ENCODE measurements at regions not wholly inside any gene's neighbourhood (a gene's known extent, or its start where the extent isn't known, plus 50 kb on each side); places are given as distances from the start of the nearest gene placed in this dataset.

DNA sequence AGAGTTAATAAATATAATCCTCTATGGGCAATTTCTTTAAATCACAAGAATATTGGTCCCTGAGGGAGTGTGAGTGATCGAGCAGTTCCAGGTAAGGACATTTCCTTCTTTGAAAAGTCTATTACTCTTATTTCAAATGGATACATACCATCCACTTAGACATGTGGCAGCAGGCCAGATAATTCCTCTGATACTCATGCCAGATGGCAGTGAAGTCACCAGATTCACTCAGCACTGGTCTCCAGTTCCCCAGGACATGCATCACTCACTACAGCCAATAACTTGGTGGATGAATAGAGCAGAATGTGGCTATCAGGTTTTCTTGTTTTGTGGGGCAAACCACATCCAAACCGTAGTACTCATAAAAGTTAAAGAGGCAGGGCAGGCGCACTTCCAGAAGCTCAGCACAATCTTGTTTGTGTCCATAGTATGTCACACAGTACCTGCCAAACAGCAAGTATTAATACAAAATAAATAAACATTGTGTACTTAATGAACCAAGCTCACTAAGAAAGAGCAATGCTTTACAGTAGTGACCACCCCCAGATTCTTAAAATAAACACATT lies 74.2 kb upstream of the CD53 start:
- H3K27me3 ChIP-seq (ENCODE audit: insufficient read depth, low read length): no peaks in the 10 kb centered on the region
- no peaks in the 10 kb centered on the region for H3K4me1 ChIP-seq (ENCODE audit: insufficient read depth, low read length, severe bottlenecking)
- no peak overlapping the region for H3K9ac ChIP-seq (ENCODE audit: low read length)
- TF ChIP-seq EZH2 (IDR thresholded peaks at IDR 0.05; ENCODE audit: borderline replicate concordance, low read length) (no peak), CTCF (IDR thresholded peaks at IDR 0.05; ENCODE audit: low read length) (no peak)
- H3F3A ChIP-seq (ENCODE audit: insufficient read depth, low read length): no peaks in the 10 kb centered on the region
- no peak overlapping the region for H3K4me3 ChIP-seq (ENCODE audit: low read depth, low read length, poor library complexity, severe bottlenecking)
- H3K27ac ChIP-seq (ENCODE audit: low read depth, low read length, poor library complexity, severe bottlenecking): no peak overlapping the region
- no peaks in the 10 kb centered on the region for H3K79me2 ChIP-seq (ENCODE audit: insufficient read depth, low read length)
- no peaks in the 10 kb centered on the region for H3K9me2 ChIP-seq (ENCODE audit: low read depth, low read length)
- H3K9me3 ChIP-seq (ENCODE audit: low read length): peaks cover 9% of the 10 kb centered on the region
- no peak overlapping the region for H2AFZ ChIP-seq (ENCODE audit: low read length)
- no peaks in the 10 kb centered on the region for H3K36me3 ChIP-seq (ENCODE audit: insufficient read depth, low read length)
- no peaks in the 10 kb centered on the region for H4K20me1 ChIP-seq (ENCODE audit: insufficient read depth, low read length)
- H3K4me2 ChIP-seq (ENCODE audit: low read length): no peak overlapping the region

- Histone ChIP-seq H3K9me2 (ENCODE audit: low read depth, low read length) (no peaks in the 10 kb centered on the region), H2AFZ (ENCODE audit: low read length) (no peak overlapping the region), H3K36me3 (ENCODE audit: insufficient read depth, low read length) (peaks cover 6% of the 10 kb centered on the region), H3K27me3 (ENCODE audit: insufficient read depth, low read length) (no peaks in the 10 kb centered on the region), H3K4me1 (ENCODE audit: insufficient read depth, low read length, severe bottlenecking) (peaks cover 34% of the 10 kb centered on the region), H3F3A (ENCODE audit: insufficient read depth, low read length) (no peaks in the 10 kb centered on the region), H3K79me2 (ENCODE audit: insufficient read depth, low read length) (no peaks in the 10 kb centered on the region), H3K9ac (ENCODE audit: low read length) (no peak overlapping the region), H3K9me3 (ENCODE audit: low read length) (peaks cover 13% of the 10 kb centered on the region), H4K20me1 (ENCODE audit: insufficient read depth, low read length) (no peaks in the 10 kb centered on the region), H3K4me2 (ENCODE audit: low read length) (no peak overlapping the region), H3K4me3 (ENCODE audit: low read depth, low read length, poor library complexity, severe bottlenecking) (no peak overlapping the region), H3K27ac (ENCODE audit: low read depth, low read length, poor library complexity, severe bottlenecking) (peak overlapping the region; percentile 97)
- TF ChIP-seq CTCF (IDR thresholded peaks at IDR 0.05; ENCODE audit: low read length): no peak
- no peak for TF ChIP-seq EZH2 (IDR thresholded peaks at IDR 0.05; ENCODE audit: borderline replicate concordance, low read length)
Observed at GRCh38 chr1:110788673-110789072, 84.3 kb upstream of the CD53 start.

DNA sequence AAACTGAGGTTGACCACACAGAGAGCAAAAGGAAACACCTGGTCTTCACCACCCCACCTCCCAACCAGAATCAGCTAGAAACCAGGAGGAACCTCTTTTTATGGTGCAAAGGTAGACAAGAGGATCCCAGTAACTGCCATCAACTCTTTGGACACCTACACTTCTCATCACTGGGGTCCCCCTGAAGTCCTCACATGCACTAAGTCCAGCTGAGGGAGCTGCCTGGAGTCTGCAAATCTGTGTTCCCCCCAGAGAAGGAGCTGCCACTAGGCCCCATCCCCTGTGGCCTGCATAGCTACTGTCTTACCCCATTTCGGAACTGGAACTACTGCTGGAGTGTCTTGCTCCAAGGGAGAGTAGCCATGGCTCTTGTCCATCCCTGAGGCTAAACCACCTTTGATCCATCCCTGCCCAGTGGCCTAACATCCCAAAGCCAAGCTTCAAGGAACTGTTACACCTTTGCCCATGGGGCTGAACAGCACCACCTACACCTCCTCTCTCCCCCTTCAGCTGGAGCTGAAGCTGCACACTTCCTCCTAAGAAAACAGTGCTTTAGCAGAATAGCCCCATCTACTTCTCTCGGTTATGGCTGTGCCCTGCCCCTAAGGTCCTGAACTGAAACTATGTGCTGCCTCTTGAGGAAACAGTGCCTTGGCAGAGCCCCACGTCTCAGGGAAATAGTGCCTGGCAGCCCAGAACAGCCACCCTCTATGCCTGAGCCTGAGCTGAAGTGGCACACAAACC lies 85.4 kb upstream of the CD53 start:
- H3F3A ChIP-seq (ENCODE audit: insufficient read depth, low read length): no peaks in the 10 kb centered on the region
- TF ChIP-seq CTCF (IDR thresholded peaks at IDR 0.05; ENCODE audit: low read length) (peak; percentile 31; the same call in 1 of the 2 replicates), EZH2 (IDR thresholded peaks at IDR 0.05; ENCODE audit: borderline replicate concordance, low read length) (no peak)
- peaks cover 9% of the 10 kb centered on the region; the same call in 1 of the 2 replicates for H3K9me3 ChIP-seq (ENCODE audit: low read length)
- H4K20me1 ChIP-seq (ENCODE audit: insufficient read depth, low read length): no peaks in the 10 kb centered on the region
- peaks cover 39% of the 10 kb centered on the region for H3K4me1 ChIP-seq (ENCODE audit: insufficient read depth, low read length, severe bottlenecking)
- H3K4me2 ChIP-seq (ENCODE audit: low read length): peak overlapping the region; percentile 61
- peak overlapping the region; percentile 97 for H3K27ac ChIP-seq (ENCODE audit: low read depth, low read length, poor library complexity, severe bottlenecking)
- H3K9ac ChIP-seq (ENCODE audit: low read length): peak overlapping the region; percentile 63
- no peaks in the 10 kb centered on the region for H3K9me2 ChIP-seq (ENCODE audit: low read depth, low read length)
- no peaks in the 10 kb centered on the region for H3K27me3 ChIP-seq (ENCODE audit: insufficient read depth, low read length)
- H3K79me2 ChIP-seq (ENCODE audit: insufficient read depth, low read length): no peaks in the 10 kb centered on the region
- peaks cover 6% of the 10 kb centered on the region for H3K36me3 ChIP-seq (ENCODE audit: insufficient read depth, low read length)
- H3K4me3 ChIP-seq (ENCODE audit: low read depth, low read length, poor library complexity, severe bottlenecking): peak overlapping the region; percentile 36
- H2AFZ ChIP-seq (ENCODE audit: low read length): no peak overlapping the region
